ENCODE measurements at regions not wholly inside any gene's neighbourhood (a gene's known extent, or its start where the extent isn't known, plus 50 kb on each side); places are given as distances from the start of the nearest gene placed in this dataset.

DNA sequence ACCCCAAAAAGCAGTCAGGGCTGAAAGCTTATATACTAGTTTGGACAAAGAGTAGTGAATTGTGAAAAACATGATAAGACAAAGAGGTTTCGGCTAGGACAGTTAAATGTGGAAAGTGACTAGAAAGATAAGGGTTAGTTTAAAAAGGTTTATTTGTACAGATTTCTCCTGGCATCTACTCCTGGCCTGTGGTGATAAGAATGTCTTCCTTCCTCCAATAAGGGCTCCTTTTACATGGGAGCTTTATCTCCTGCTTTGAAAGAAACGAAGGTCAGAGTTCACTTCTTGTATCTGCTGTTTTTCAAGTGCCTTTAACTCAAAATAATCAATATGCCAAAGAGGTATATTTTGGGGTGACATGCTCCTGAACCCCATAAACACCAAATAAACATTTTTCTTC is 776.1 kb upstream of the COX7C start:
- TF ChIP-seq, protein P1, sequence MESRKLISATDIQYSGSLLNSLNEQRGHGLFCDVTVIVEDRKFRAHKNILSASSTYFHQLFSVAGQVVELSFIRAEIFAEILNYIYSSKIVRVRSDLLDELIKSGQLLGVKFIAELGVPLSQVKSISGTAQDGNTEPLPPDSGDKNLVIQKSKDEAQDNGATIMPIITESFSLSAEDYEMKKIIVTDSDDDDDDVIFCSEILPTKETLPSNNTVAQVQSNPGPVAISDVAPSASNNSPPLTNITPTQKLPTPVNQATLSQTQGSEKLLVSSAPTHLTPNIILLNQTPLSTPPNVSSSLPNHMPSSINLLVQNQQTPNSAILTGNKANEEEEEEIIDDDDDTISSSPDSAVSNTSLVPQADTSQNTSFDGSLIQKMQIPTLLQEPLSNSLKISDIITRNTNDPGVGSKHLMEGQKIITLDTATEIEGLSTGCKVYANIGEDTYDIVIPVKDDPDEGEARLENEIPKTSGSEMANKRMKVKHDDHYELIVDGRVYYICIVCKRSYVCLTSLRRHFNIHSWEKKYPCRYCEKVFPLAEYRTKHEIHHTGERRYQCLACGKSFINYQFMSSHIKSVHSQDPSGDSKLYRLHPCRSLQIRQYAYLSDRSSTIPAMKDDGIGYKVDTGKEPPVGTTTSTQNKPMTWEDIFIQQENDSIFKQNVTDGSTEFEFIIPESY (IDR thresholded peaks at IDR 0.05), result no peak
- TF ChIP-seq JUND (IDR thresholded peaks at IDR 0.05) (no peak), RXRA (IDR thresholded peaks at IDR 0.05) (no peak), TAF1 (conservative IDR thresholded peaks at IDR 0.05) (no peak), YY1 (IDR thresholded peaks at IDR 0.05) (no peak)
- TF ChIP-seq, protein P2, sequence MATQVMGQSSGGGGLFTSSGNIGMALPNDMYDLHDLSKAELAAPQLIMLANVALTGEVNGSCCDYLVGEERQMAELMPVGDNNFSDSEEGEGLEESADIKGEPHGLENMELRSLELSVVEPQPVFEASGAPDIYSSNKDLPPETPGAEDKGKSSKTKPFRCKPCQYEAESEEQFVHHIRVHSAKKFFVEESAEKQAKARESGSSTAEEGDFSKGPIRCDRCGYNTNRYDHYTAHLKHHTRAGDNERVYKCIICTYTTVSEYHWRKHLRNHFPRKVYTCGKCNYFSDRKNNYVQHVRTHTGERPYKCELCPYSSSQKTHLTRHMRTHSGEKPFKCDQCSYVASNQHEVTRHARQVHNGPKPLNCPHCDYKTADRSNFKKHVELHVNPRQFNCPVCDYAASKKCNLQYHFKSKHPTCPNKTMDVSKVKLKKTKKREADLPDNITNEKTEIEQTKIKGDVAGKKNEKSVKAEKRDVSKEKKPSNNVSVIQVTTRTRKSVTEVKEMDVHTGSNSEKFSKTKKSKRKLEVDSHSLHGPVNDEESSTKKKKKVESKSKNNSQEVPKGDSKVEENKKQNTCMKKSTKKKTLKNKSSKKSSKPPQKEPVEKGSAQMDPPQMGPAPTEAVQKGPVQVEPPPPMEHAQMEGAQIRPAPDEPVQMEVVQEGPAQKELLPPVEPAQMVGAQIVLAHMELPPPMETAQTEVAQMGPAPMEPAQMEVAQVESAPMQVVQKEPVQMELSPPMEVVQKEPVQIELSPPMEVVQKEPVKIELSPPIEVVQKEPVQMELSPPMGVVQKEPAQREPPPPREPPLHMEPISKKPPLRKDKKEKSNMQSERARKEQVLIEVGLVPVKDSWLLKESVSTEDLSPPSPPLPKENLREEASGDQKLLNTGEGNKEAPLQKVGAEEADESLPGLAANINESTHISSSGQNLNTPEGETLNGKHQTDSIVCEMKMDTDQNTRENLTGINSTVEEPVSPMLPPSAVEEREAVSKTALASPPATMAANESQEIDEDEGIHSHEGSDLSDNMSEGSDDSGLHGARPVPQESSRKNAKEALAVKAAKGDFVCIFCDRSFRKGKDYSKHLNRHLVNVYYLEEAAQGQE (IDR thresholded peaks at IDR 0.05), result no peak
- TF ChIP-seq, protein P3, sequence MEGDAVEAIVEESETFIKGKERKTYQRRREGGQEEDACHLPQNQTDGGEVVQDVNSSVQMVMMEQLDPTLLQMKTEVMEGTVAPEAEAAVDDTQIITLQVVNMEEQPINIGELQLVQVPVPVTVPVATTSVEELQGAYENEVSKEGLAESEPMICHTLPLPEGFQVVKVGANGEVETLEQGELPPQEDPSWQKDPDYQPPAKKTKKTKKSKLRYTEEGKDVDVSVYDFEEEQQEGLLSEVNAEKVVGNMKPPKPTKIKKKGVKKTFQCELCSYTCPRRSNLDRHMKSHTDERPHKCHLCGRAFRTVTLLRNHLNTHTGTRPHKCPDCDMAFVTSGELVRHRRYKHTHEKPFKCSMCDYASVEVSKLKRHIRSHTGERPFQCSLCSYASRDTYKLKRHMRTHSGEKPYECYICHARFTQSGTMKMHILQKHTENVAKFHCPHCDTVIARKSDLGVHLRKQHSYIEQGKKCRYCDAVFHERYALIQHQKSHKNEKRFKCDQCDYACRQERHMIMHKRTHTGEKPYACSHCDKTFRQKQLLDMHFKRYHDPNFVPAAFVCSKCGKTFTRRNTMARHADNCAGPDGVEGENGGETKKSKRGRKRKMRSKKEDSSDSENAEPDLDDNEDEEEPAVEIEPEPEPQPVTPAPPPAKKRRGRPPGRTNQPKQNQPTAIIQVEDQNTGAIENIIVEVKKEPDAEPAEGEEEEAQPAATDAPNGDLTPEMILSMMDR (IDR thresholded peaks at IDR 0.05; ENCODE audit: low read depth, low read length, missing input control), result no peak
- Histone ChIP-seq H3K9ac (ENCODE audit: low read depth in 1 of 2, low read length in 2 of 2) (no peak overlapping the region), H3K4me3 (ENCODE audit: low read depth in 1 of 3, low read length in 3 of 3) (no peak overlapping the region), H3K9me3 (ENCODE audit: control insufficient read depth in 4 of 4, low read length in 3 of 4) (no peaks in the 10 kb centered on the region), H3K27me3 (ENCODE audit: control insufficient read depth in 4 of 4, insufficient read depth in 4 of 4, low read length in 3 of 4) (no peaks in the 10 kb centered on the region), H3K4me1 (ENCODE audit: control insufficient read depth in 4 of 4, insufficient read depth in 4 of 4, low read length in 3 of 4) (no peaks in the 10 kb centered on the region), H3K36me3 (ENCODE audit: control insufficient read depth in 4 of 4, insufficient read depth in 3 of 4, low read depth in 1 of 4, low read length in 3 of 4) (no peaks in the 10 kb centered on the region), H3K27ac (ENCODE audit: low read depth in 1 of 2, low read length in 2 of 2) (no peak overlapping the region)
- no peak for DNase-seq (ENCODE audit: low spot score)
- WGBS, result 53% methylated on average over 2 of the region's 2 CpGs

DNA sequence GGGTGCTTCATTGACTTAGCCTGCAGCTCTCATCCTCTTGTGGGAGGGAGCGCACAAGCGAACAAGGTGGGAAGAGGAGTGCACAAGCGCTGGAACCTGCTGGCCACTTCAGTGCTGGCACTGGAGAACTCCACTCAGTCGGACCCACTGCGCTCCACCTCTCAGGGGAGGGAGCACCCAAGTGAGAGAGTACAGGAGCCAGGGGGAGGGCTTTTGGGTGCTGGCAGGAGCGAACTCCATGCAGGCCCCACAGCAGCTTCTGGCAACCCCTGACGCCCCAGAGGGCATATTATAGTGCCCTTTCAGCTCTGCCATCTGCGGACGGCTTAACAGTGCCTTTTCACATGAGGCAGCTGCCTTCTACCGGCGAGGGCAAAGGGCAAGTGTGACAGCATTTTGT is 774.2 kb upstream of the COX7C start:
- Histone ChIP-seq H3K4me3 (ENCODE audit: low read depth in 1 of 3, low read length in 3 of 3) (no peak overlapping the region), H3K36me3 (ENCODE audit: control insufficient read depth in 4 of 4, insufficient read depth in 3 of 4, low read depth in 1 of 4, low read length in 3 of 4) (no peaks in the 10 kb centered on the region), H3K9ac (ENCODE audit: low read depth in 1 of 2, low read length in 2 of 2) (no peak overlapping the region), H3K4me1 (ENCODE audit: control insufficient read depth in 4 of 4, insufficient read depth in 4 of 4, low read length in 3 of 4) (no peaks in the 10 kb centered on the region), H3K9me3 (ENCODE audit: control insufficient read depth in 4 of 4, low read length in 3 of 4) (no peaks in the 10 kb centered on the region), H3K27me3 (ENCODE audit: control insufficient read depth in 4 of 4, insufficient read depth in 4 of 4, low read length in 3 of 4) (no peaks in the 10 kb centered on the region), H3K27ac (ENCODE audit: low read depth in 1 of 2, low read length in 2 of 2) (no peak overlapping the region)
- WGBS, result 90% methylated on average over 11 of the region's 11 CpGs
- no peak for DNase-seq (ENCODE audit: low spot score)
- no peak for TF ChIP-seq HNF4G (IDR thresholded peaks at IDR 0.05)
- TF ChIP-seq TAF1 (conservative IDR thresholded peaks at IDR 0.05), result no peak
- TF ChIP-seq RAD21 (IDR thresholded peaks at IDR 0.05), result no peak
- TF ChIP-seq RXRA (IDR thresholded peaks at IDR 0.05), result no peak
- no peak for TF ChIP-seq YY1 (IDR thresholded peaks at IDR 0.05)
- no peak for TF ChIP-seq EGR1 (IDR thresholded peaks at IDR 0.05; ENCODE audit: low read depth in 2 of 2)
- no peak for TF ChIP-seq SP1 (IDR thresholded peaks at IDR 0.05)
- TF ChIP-seq FOXA2 (IDR thresholded peaks at IDR 0.05), result no peak
- TF ChIP-seq, protein P1 (IDR thresholded peaks at IDR 0.05), result no peak
- no peak for TF ChIP-seq NR2F2 (IDR thresholded peaks at IDR 0.05)
- no peak for TF ChIP-seq FOXA1 (IDR thresholded peaks at IDR 0.05)
- TF ChIP-seq, protein P4, sequence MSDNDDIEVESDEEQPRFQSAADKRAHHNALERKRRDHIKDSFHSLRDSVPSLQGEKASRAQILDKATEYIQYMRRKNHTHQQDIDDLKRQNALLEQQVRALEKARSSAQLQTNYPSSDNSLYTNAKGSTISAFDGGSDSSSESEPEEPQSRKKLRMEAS (IDR thresholded peaks at IDR 0.05), result no peak
- TF ChIP-seq, protein P5, sequence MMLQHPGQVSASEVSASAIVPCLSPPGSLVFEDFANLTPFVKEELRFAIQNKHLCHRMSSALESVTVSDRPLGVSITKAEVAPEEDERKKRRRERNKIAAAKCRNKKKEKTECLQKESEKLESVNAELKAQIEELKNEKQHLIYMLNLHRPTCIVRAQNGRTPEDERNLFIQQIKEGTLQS (IDR thresholded peaks at IDR 0.05), result no peak
- TF ChIP-seq, protein P2 (IDR thresholded peaks at IDR 0.05), result no peak
- TF ChIP-seq, protein P3 (IDR thresholded peaks at IDR 0.05; ENCODE audit: low read depth, low read length, missing input control), result no peak

Data from liver (tissue), 8 donors.